Lower leg skin (tissue), 4 donors: ENCODE measurements at regions not wholly inside any gene's neighbourhood (a gene's known extent, or its start where the extent isn't known, plus 50 kb on each side); places are given as distances from the start of the nearest gene placed in this dataset.

Experiments
- DNase-seq, 2 donors: peaks; one replicate each; pipeline ENCODE4 v3.0.0-alpha.2; 2019; ENCODE audit warnings: low spot score in 2 of 2
- H3K4me3 ChIP-seq: fragments of 200-600 bp; sonication (generic); 2 replicates; pipeline ENCODE4 v1.5.1; 2017; ENCODE audit warnings: mild to moderate bottlenecking, low read depth; ENCODE audit not compliant: poor library complexity, severe bottlenecking
- POLR2A ChIP-seq, 2 donors: fragments of 450-650 bp; IDR thresholded peaks; one replicate each; pipeline ENCODE4 v1.6.1; 2016 to 2017; ENCODE audit warnings: antibody characterized with exemption in 2 of 2, mild to moderate bottlenecking in 1 of 2, moderate library complexity in 1 of 2
- WGBS, 2 donors: methylation state at CpG; one replicate each; pipeline ENCODE4 v1.1.5; 2018; 5-methylcytosine and 5-hydroxymethylcytosine counted together
- intact Hi-C: fragments of 100-400 bp; cut with DNase I; formaldehyde crosslinking; loops from one replicate; pipeline ENCODE4 v1.15.0; 2023; ENCODE audit warnings: low total_unique reads
- TF ChIP-seq, protein P1 (sequence below), 3 donors: fragments of 450-650 bp; IDR thresholded peaks; one replicate each; pipeline ENCODE4 v1.5.1; 2016; ENCODE audit warnings: antibody characterized with exemption in 3 of 3, mild to moderate bottlenecking in 3 of 3, moderate library complexity in 2 of 3

DNA sequence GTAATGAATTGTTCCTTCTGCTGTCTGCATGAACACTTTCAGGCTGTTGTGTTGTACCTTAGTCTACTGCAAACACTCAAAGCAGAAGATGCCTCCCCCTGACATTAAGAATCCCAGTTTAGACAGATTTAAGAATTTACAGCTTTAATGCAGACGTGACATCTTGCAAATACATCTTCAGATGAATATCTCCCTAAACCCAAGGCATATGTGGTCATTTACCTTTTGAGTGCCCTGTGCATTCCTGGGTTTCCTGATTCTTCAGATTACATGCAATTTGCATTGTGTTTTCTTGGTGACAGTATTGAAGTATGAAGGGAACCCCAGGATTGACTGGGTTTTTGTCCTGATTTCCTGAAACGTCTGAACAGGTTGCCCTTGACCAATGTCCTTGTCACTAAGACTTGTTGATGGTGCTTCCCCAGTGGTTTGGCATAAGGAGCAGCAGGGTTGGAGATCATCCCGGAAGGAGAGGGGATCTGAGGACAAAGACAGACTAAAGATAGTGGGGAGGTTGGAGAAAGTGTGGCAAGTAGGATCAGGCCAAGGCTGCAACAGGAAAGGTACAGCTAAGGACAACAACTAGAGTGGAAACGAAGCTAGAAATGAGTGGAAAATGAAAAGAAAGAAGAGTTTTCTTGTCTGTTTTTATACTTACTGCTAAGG lies 123.8 kb upstream of the RHOBTB1 start:
- intact Hi-C loops = no loop called here
- H3K4me3 ChIP-seq = no peak overlapping the region
- no peak for DNase-seq
- 74 to 77% methylated on average over 4 of the region's 4 CpGs for WGBS, 2 donors
- TF ChIP-seq, protein P1, sequence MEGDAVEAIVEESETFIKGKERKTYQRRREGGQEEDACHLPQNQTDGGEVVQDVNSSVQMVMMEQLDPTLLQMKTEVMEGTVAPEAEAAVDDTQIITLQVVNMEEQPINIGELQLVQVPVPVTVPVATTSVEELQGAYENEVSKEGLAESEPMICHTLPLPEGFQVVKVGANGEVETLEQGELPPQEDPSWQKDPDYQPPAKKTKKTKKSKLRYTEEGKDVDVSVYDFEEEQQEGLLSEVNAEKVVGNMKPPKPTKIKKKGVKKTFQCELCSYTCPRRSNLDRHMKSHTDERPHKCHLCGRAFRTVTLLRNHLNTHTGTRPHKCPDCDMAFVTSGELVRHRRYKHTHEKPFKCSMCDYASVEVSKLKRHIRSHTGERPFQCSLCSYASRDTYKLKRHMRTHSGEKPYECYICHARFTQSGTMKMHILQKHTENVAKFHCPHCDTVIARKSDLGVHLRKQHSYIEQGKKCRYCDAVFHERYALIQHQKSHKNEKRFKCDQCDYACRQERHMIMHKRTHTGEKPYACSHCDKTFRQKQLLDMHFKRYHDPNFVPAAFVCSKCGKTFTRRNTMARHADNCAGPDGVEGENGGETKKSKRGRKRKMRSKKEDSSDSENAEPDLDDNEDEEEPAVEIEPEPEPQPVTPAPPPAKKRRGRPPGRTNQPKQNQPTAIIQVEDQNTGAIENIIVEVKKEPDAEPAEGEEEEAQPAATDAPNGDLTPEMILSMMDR (IDR thresholded peaks at IDR 0.05) = no peak
- TF ChIP-seq POLR2A (IDR thresholded peaks at IDR 0.05) = no peak

DNA sequence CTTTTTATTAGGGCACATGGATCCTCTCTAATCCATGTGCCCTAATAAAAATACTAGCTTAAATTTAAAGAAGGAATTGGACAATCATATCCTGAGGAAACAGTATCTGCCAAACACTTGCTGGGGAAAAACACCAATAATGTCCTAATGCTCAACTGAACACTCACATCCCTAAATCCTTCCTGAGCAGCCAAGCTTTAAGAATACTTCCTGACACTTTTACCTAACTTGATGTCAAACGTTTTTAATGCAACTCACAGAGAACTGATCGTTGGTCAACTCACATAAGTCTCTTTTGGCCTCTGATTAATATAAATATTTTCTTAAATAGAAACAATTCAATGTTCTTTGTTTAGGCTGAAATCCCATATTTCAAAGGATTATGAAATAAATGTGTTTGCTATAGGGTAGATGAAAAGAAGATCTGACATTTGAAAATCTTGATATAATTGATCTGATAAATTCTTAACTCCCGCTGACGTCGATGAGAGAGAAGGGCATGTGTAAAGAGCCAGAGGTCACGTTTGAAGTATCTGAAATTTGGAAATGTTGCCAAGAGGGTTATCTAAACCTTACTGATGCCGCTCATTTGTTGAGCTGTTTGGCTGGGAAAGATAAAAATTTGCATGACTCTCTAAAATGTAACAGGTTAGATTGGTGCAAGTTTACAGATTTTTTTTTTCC lies 122.8 kb upstream of the RHOBTB1 start:
- WGBS, 2 donors = 40 to 41% methylated on average over 7 of the region's 7 CpGs

DNA sequence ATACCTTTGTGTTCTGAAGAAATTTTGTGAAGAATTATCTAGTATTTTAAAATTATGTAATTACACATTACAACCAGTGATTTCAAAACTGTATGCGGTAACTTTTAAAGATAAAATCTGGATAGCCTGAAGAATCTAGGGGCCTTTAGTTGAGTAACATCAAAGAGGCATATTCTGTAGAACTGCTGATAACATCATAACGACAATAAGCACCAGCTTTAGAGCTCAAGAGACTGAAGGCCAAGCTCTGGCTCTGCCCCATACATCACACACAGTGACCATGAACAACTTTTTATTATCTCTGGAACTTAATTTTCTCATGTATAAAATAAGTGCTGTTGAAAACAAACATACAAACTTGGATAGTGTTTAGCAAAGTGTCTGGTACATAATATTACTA lies 121.1 kb upstream of the RHOBTB1 start:
- intact Hi-C loops = no loop called here
- DNase-seq = no peak
- no peak for TF ChIP-seq POLR2A (IDR thresholded peaks at IDR 0.05)
- TF ChIP-seq, protein P1 (IDR thresholded peaks at IDR 0.05) = no peak
- no peak overlapping the region for H3K4me3 ChIP-seq
- 78 to 95% methylated on average over 2 of the region's 2 CpGs for WGBS, 2 donors

More for the DNA sequence above, 122.8 kb upstream of the RHOBTB1 start:
- intact Hi-C loops = no loop called here
- no peak for DNase-seq
- TF ChIP-seq, protein P1 (IDR thresholded peaks at IDR 0.05) = no peak
- TF ChIP-seq POLR2A (IDR thresholded peaks at IDR 0.05) = no peak
- H3K4me3 ChIP-seq = no peak overlapping the region

DNA sequence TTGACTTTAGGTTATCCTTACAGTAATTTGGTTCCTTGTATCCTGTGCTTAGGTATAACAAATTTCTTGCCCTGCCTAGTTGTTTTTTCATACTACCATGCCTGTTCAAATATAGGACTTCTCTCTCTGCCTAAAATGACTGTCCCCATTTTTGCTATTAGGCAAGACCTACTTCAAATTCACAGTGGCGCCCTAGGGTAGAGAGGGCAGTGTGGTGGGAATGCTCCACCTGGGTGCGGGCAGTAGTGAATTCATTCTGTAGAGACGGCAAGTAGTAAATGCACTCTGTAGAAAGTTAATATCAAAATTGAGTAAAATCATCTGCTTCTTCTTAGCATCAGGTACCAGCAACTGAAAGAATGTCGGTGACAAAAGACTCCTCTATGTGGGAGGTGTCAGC lies 120.4 kb upstream of the RHOBTB1 start:
- H3K4me3 ChIP-seq = no peak overlapping the region
- intact Hi-C loops = no loop called here
- DNase-seq = no peak
- whole genome bisulfite sequencing, 2 donors = 97% methylated on average over 4 of the region's 4 CpGs
- no peak for TF ChIP-seq POLR2A (IDR thresholded peaks at IDR 0.05)
- TF ChIP-seq, protein P1 (IDR thresholded peaks at IDR 0.05) = no peak

DNA sequence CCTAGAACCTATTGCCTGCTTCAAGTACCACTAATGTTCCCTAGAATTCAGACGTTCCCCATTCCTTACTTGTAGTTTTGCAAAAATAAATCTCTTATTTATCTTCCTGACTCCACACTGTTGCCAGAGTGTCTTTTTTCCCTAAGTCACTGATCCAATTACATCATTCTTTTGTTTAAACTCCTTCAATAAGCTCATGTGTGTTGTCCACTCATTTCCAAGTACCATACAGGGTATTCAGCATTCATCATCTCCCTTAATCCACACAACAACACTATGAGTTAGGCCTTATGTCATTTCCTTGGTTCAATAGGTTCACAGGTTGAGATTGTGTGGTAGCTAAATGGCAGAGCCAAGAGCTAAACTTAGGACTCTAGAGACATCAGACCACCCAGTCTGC lies 119.9 kb upstream of the RHOBTB1 start:
- intact Hi-C loops = no loop called here
- WGBS, 2 donors = 53 to 67% methylated on average over 1 of the region's 1 CpG
- TF ChIP-seq, protein P1 (IDR thresholded peaks at IDR 0.05) = no peak
- TF ChIP-seq POLR2A (IDR thresholded peaks at IDR 0.05) = no peak
- no peak overlapping the region for H3K4me3 ChIP-seq
- DNase-seq = no peak
